ENCODE measurements at regions not wholly inside any gene's neighbourhood (a gene's known extent, or its start where the extent isn't known, plus 50 kb on each side); places are given as distances from the start of the nearest gene placed in this dataset.

GRCh38 chr4:127410644-127411043 is 222.1 kb upstream of the INTU start:
- no peaks in the 10 kb centered on the region for H3K27me3 ChIP-seq
- peaks cover 17% of the 10 kb centered on the region for H3K9me3 ChIP-seq
- H3K4me2 ChIP-seq = no peak overlapping the region
- no peak overlapping the region for H3K4me3 ChIP-seq
- no peak for TF ChIP-seq Cebpa-rat (IDR thresholded peaks at IDR 0.05)
- H3K36me3 ChIP-seq = no peaks in the 10 kb centered on the region
- H3K9ac ChIP-seq = no peak overlapping the region
- H3K27ac ChIP-seq = no peak overlapping the region
- no peaks in the 10 kb centered on the region for H3K4me1 ChIP-seq
- no peaks in the 10 kb centered on the region for H4K20me1 ChIP-seq

- Histone ChIP-seq H3K4me2 (no peak overlapping the region), H3K4me3 (no peak overlapping the region), H3K4me1 (no peaks in the 10 kb centered on the region), H3K27me3 (no peaks in the 10 kb centered on the region), H4K20me1 (no peaks in the 10 kb centered on the region), H3K36me3 (no peaks in the 10 kb centered on the region), H3K9ac (no peak overlapping the region), H3K27ac (no peak overlapping the region), H3K9me3 (no peaks in the 10 kb centered on the region)
- TF ChIP-seq Cebpa-rat (IDR thresholded peaks at IDR 0.05) = no peak
Observed at GRCh38 chr4:127414951-127415606, 217.7 kb upstream of the INTU start.

GRCh38 chr4:127416115-127416514 is 216.6 kb upstream of the INTU start:
- Histone ChIP-seq H3K36me3 (no peaks in the 10 kb centered on the region), H4K20me1 (no peaks in the 10 kb centered on the region), H3K27me3 (no peaks in the 10 kb centered on the region), H3K9me3 (no peaks in the 10 kb centered on the region), H3K4me3 (no peak overlapping the region), H3K4me1 (no peaks in the 10 kb centered on the region), H3K4me2 (no peak overlapping the region), H3K9ac (no peak overlapping the region), H3K27ac (no peak overlapping the region)
- no peak for TF ChIP-seq Cebpa-rat (IDR thresholded peaks at IDR 0.05)

GRCh38 chr4:127417885-127418535 is 214.7 kb upstream of the INTU start:
- Histone ChIP-seq H3K27ac (no peak overlapping the region), H3K9me3 (no peaks in the 10 kb centered on the region), H4K20me1 (no peaks in the 10 kb centered on the region), H3K27me3 (no peaks in the 10 kb centered on the region), H3K4me3 (no peak overlapping the region), H3K36me3 (no peaks in the 10 kb centered on the region), H3K9ac (no peak overlapping the region), H3K4me2 (no peak overlapping the region), H3K4me1 (no peaks in the 10 kb centered on the region)
- no peak for TF ChIP-seq Cebpa-rat (IDR thresholded peaks at IDR 0.05)

- no peaks in the 10 kb centered on the region for H3K36me3 ChIP-seq
- H3K4me3 ChIP-seq = no peak overlapping the region
- H3K4me2 ChIP-seq = no peak overlapping the region
- no peak overlapping the region for H3K9ac ChIP-seq
- no peak overlapping the region for H3K27ac ChIP-seq
- no peaks in the 10 kb centered on the region for H4K20me1 ChIP-seq
- no peaks in the 10 kb centered on the region for H3K4me1 ChIP-seq
- H3K9me3 ChIP-seq = no peaks in the 10 kb centered on the region
- H3K27me3 ChIP-seq = no peaks in the 10 kb centered on the region
- no peak for TF ChIP-seq Cebpa-rat (IDR thresholded peaks at IDR 0.05)
Observed at GRCh38 chr4:127419431-127419830, 213.3 kb upstream of the INTU start.

GRCh38 chr4:127421437-127421836 is 211.3 kb upstream of the INTU start:
- Histone ChIP-seq H3K4me3 (no peak overlapping the region), H3K9ac (no peak overlapping the region), H3K27ac (no peak overlapping the region), H4K20me1 (no peaks in the 10 kb centered on the region), H3K4me2 (no peak overlapping the region), H3K27me3 (no peaks in the 10 kb centered on the region), H3K4me1 (no peaks in the 10 kb centered on the region), H3K36me3 (no peaks in the 10 kb centered on the region), H3K9me3 (no peaks in the 10 kb centered on the region)
- no peak for TF ChIP-seq Cebpa-rat (IDR thresholded peaks at IDR 0.05)

GRCh38 chr4:127425202-127425845 is 207.4 kb upstream of the INTU start:
- H3K4me3 ChIP-seq = no peak overlapping the region
- no peaks in the 10 kb centered on the region for H3K36me3 ChIP-seq
- no peaks in the 10 kb centered on the region for H3K27me3 ChIP-seq
- no peaks in the 10 kb centered on the region for H3K4me1 ChIP-seq
- no peak overlapping the region for H3K27ac ChIP-seq
- H3K9ac ChIP-seq = no peak overlapping the region
- H4K20me1 ChIP-seq = no peaks in the 10 kb centered on the region
- no peaks in the 10 kb centered on the region for H3K9me3 ChIP-seq
- TF ChIP-seq Cebpa-rat (IDR thresholded peaks at IDR 0.05) = no peak
- no peak overlapping the region for H3K4me2 ChIP-seq

GRCh38 chr4:127425851-127426250 is 206.9 kb upstream of the INTU start:
- no peak overlapping the region for H3K4me3 ChIP-seq
- H3K4me1 ChIP-seq = no peaks in the 10 kb centered on the region
- H3K9me3 ChIP-seq = no peaks in the 10 kb centered on the region
- H3K4me2 ChIP-seq = no peak overlapping the region
- H3K36me3 ChIP-seq = no peaks in the 10 kb centered on the region
- no peak overlapping the region for H3K27ac ChIP-seq
- no peak for TF ChIP-seq Cebpa-rat (IDR thresholded peaks at IDR 0.05)
- H3K9ac ChIP-seq = no peak overlapping the region
- no peaks in the 10 kb centered on the region for H3K27me3 ChIP-seq
- H4K20me1 ChIP-seq = no peaks in the 10 kb centered on the region

- no peak for TF ChIP-seq Cebpa-rat (IDR thresholded peaks at IDR 0.05)
- no peak overlapping the region for H3K4me3 ChIP-seq
- no peaks in the 10 kb centered on the region for H4K20me1 ChIP-seq
- no peak overlapping the region for H3K27ac ChIP-seq
- no peaks in the 10 kb centered on the region for H3K36me3 ChIP-seq
- H3K27me3 ChIP-seq = no peaks in the 10 kb centered on the region
- H3K9ac ChIP-seq = no peak overlapping the region
- H3K9me3 ChIP-seq = no peaks in the 10 kb centered on the region
- H3K4me2 ChIP-seq = no peak overlapping the region
- H3K4me1 ChIP-seq = no peaks in the 10 kb centered on the region
Observed at GRCh38 chr4:127441571-127441970, 191.2 kb upstream of the INTU start.

GRCh38 chr4:127445471-127445870 is 187.3 kb upstream of the INTU start:
- no peak overlapping the region for H3K27ac ChIP-seq
- no peaks in the 10 kb centered on the region for H3K9me3 ChIP-seq
- no peaks in the 10 kb centered on the region for H4K20me1 ChIP-seq
- H3K9ac ChIP-seq = no peak overlapping the region
- no peaks in the 10 kb centered on the region for H3K4me1 ChIP-seq
- no peak for TF ChIP-seq Cebpa-rat (IDR thresholded peaks at IDR 0.05)
- H3K27me3 ChIP-seq = no peaks in the 10 kb centered on the region
- H3K36me3 ChIP-seq = no peaks in the 10 kb centered on the region
- no peak overlapping the region for H3K4me2 ChIP-seq
- no peak overlapping the region for H3K4me3 ChIP-seq

Measured in BLaER1 (cell line).